GM23248 (cell line): ENCODE measurements at regions not wholly inside any gene's neighbourhood (a gene's known extent, or its start where the extent isn't known, plus 50 kb on each side); places are given as distances from the start of the nearest gene placed in this dataset.

Experiments used
- DNase-seq: peaks from one replicate; pipeline ENCODE4 v3.0.0-alpha.2; 2015
- H2AFZ ChIP-seq: fragments of 200-600 bp; sonication (generic); 2 replicates; pipeline ENCODE4 v1.6.1; 2016; ENCODE audit warnings: antibody characterized with exemption
- H3F3A ChIP-seq: fragments of 200-600 bp; sonication (generic); 2 replicates; pipeline ENCODE4 v1.6.1; 2016; ENCODE audit warnings: mild to moderate bottlenecking, antibody characterized with exemption, mixed run types; ENCODE audit not compliant: insufficient read depth
- H3K27ac ChIP-seq: fragments of 200-600 bp; sonication (generic); 2 replicates; pipeline ENCODE4 v1.5.1; 2016; ENCODE audit warnings: mild to moderate bottlenecking
- H3K27me3 ChIP-seq: fragments of 200-600 bp; sonication (generic); replicated peaks from 2 replicates; pipeline ENCODE4 v1.6.1; 2016; ENCODE audit warnings: mild to moderate bottlenecking; ENCODE audit not compliant: insufficient read depth
- H3K36me3 ChIP-seq: fragments of 200-600 bp; sonication (generic); 2 replicates; pipeline ENCODE4 v1.6.1; 2016; ENCODE audit warnings: low read depth, mild to moderate bottlenecking
- H3K4me1 ChIP-seq: fragments of 200-600 bp; sonication (generic); 2 replicates; pipeline ENCODE4 v1.6.1; 2016; ENCODE audit warnings: mild to moderate bottlenecking; ENCODE audit not compliant: insufficient read depth
- H3K4me2 ChIP-seq: fragments of 200-600 bp; sonication (generic); one replicate; pipeline ENCODE4 v1.6.1; 2016; ENCODE audit warnings: mild to moderate bottlenecking; ENCODE audit not compliant: unreplicated experiment
- H3K4me3 ChIP-seq: fragments of 200-600 bp; sonication (generic); 2 replicates; pipeline ENCODE4 v1.5.1; 2016; ENCODE audit warnings: mild to moderate bottlenecking
- H3K79me2 ChIP-seq: fragments of 200-600 bp; sonication (generic); 2 replicates; pipeline ENCODE4 v1.6.1; 2016; ENCODE audit warnings: mild to moderate bottlenecking; ENCODE audit not compliant: insufficient read depth
- H3K9ac ChIP-seq: fragments of 200-600 bp; sonication (generic); 2 replicates; pipeline ENCODE4 v1.6.1; 2016; ENCODE audit warnings: mild to moderate bottlenecking
- H3K9me2 ChIP-seq: fragments of 200-600 bp; sonication (generic); 2 replicates; pipeline ENCODE4 v1.6.1; 2016; ENCODE audit warnings: mixed run types, mild to moderate bottlenecking, moderate library complexity; ENCODE audit not compliant: insufficient read depth
- H3K9me3 ChIP-seq: fragments of 200-600 bp; sonication (generic); one replicate; pipeline ENCODE4 v1.6.1; 2017; ENCODE audit warnings: low read depth
- H4K20me1 ChIP-seq: fragments of 200-600 bp; sonication (generic); 2 replicates; pipeline ENCODE4 v1.6.0; 2016; ENCODE audit not compliant: insufficient read depth
- EZH2 ChIP-seq: fragments of 200-600 bp; sonication (generic); IDR thresholded peaks from 2 replicates; pipeline ENCODE4 v1.6.1; 2018; ENCODE audit warnings: antibody characterized with exemption, mild to moderate bottlenecking; ENCODE audit not compliant: insufficient read depth, poor library complexity, severe bottlenecking
- EZH2phosphoT487 ChIP-seq: fragments of 200-600 bp; sonication (generic); IDR thresholded peaks from 2 replicates; pipeline ENCODE4 v1.6.1; 2018; ENCODE audit warnings: antibody characterized with exemption, moderate library complexity, mild to moderate bottlenecking, low read depth; ENCODE audit not compliant: insufficient read depth
- WGBS, 2 experiments: methylation state at CpG; one replicate each; pipeline ENCODE4 v1.1.6; 2015 to 2017; ENCODE audit warnings: low lambda C conversion rate in 2 of 2, low coverage in 1 of 2; ENCODE audit errors: missing lambda C conversion rate in 2 of 2; 5-methylcytosine and 5-hydroxymethylcytosine counted together
- in situ Hi-C: fragments of 300-500 bp; cut with MboI; formaldehyde crosslinking; loops from 2 replicates; pipeline ENCODE4 v1.15.0; 2020

DNA sequence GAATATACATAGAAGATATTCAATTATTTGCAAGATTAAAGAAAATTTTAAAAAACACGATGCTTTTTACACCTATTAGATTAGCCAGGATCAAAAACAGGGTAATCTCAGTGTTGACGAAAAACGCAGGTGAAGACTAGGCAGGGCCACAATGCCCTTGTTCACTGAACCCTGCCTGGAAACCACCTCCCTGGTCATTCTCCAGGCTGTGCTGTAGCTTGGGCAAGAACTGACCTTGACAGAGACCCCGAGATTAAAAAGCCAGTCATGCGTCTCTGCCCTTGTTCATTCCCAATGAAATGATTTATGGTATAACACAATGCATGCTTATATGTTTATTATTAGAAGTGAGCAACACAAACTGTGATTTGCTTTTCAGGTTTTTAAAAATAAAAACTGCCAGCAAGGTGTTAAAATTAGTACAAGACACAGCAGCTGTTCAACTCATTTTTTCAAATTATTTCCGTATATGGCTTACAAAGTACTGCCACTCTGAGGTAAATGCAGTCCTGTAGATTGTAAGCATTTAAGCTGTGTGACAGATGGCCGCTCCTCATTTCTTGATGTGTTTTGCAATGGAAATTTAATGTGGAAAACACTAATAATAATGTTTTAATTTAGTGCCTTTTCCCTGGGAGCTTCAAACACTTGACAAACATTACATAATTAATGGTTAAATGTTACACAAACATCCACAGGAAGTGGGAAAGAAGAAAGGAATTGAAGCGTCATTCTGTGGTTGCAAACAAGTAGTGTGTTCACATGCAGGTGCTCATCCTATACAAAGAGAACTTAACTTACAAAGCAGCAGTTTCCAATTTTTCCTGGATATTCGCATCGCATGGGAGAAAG, 200.2 kb downstream of the VCY1B start:
- DNase-seq: no peak
- 21 to 26% methylated on average over 10 of the region's 10 CpGs for WGBS, 2 experiments
- H3K4me3 ChIP-seq: no peak overlapping the region
- no peaks in the 10 kb centered on the region for H3K79me2 ChIP-seq
- no peaks in the 10 kb centered on the region for H4K20me1 ChIP-seq
- no peaks in the 10 kb centered on the region for H3F3A ChIP-seq
- no peak overlapping the region for H3K27ac ChIP-seq
- H3K4me2 ChIP-seq: no peak overlapping the region
- H3K4me1 ChIP-seq: no peaks in the 10 kb centered on the region
- H3K9me2 ChIP-seq: no peaks in the 10 kb centered on the region
- TF ChIP-seq EZH2 (no peak), EZH2phosphoT487 (no peak)
- in situ Hi-C loops: no loop called here
- no peak overlapping the region for H2AFZ ChIP-seq
- no peaks in the 10 kb centered on the region for H3K27me3 ChIP-seq
- no peaks in the 10 kb centered on the region for H3K36me3 ChIP-seq
- no peaks in the 10 kb centered on the region for H3K9me3 ChIP-seq
- H3K9ac ChIP-seq: no peak overlapping the region

DNA sequence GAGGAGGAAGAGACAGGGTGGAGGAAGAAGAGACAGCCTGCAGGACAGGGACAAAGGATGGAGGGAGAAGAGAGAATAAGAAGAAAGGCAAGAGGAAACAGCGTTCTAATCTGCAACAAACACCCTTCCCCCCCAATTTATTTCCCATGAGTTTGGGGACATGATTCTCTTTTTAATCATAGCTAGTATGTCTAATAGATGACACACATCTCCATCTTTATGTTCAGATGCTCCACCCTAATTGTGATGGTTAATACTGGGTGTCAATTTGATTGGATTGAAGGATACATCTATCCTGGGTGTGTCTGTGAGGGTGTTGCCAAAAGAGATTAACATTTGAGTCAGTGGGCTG, 200.8 kb downstream of the VCY1B start:
- in situ Hi-C loops: no loop called here
- Histone ChIP-seq H3K4me2 (no peak overlapping the region), H3K9ac (no peak overlapping the region), H3K9me2 (no peaks in the 10 kb centered on the region), H3K9me3 (no peaks in the 10 kb centered on the region), H3K79me2 (no peaks in the 10 kb centered on the region), H3K4me1 (no peaks in the 10 kb centered on the region), H2AFZ (no peak overlapping the region), H3K27ac (no peak overlapping the region), H4K20me1 (no peaks in the 10 kb centered on the region), H3K36me3 (no peaks in the 10 kb centered on the region), H3F3A (no peaks in the 10 kb centered on the region), H3K4me3 (no peak overlapping the region), H3K27me3 (no peaks in the 10 kb centered on the region)
- 30% methylated on average over 1 of the region's 1 CpG; no CpG with 5 or more reads in 1 of the 2 experiments for WGBS, 2 experiments
- TF ChIP-seq EZH2phosphoT487: no peak
- TF ChIP-seq EZH2: no peak
- DNase-seq: no peak

DNA sequence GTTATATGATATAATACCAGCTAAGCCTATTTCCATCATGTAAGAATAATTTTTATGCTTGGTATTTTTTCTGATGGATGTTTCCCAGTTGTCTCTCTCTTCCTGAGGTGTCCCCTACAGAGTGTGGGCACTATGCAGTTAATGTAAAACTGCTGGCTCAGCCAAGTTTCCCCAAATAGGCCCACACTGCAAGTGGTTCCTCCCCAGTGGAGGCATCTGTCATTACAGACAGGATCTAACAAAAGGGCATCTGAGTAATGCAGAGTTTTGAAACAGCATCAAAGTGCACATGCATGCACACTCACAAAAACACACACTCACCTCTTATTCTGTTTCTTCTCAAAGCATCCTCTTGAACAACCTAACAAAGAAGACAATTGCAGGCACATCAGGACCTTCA, 221.0 kb downstream of the VCY1B start:
- no peaks in the 10 kb centered on the region for H4K20me1 ChIP-seq
- in situ Hi-C loops: loop anchor here (25.0 kb wide), 1 partner anchor 90 kb away; no protein-coding TSS in a partner anchor
- no peak overlapping the region for H3K9ac ChIP-seq
- H3K79me2 ChIP-seq: no peaks in the 10 kb centered on the region
- no peak for DNase-seq
- no peaks in the 10 kb centered on the region for H3K4me1 ChIP-seq
- TF ChIP-seq EZH2phosphoT487 (no peak), EZH2 (no peak)
- no peak overlapping the region for H3K27ac ChIP-seq
- no peaks in the 10 kb centered on the region for H3K36me3 ChIP-seq
- H3K4me3 ChIP-seq: no peak overlapping the region
- H3K4me2 ChIP-seq: no peak overlapping the region
- no peaks in the 10 kb centered on the region for H3K27me3 ChIP-seq
- H3F3A ChIP-seq: no peaks in the 10 kb centered on the region
- H3K9me2 ChIP-seq: no peaks in the 10 kb centered on the region
- H2AFZ ChIP-seq: no peak overlapping the region
- H3K9me3 ChIP-seq: no peaks in the 10 kb centered on the region

DNA sequence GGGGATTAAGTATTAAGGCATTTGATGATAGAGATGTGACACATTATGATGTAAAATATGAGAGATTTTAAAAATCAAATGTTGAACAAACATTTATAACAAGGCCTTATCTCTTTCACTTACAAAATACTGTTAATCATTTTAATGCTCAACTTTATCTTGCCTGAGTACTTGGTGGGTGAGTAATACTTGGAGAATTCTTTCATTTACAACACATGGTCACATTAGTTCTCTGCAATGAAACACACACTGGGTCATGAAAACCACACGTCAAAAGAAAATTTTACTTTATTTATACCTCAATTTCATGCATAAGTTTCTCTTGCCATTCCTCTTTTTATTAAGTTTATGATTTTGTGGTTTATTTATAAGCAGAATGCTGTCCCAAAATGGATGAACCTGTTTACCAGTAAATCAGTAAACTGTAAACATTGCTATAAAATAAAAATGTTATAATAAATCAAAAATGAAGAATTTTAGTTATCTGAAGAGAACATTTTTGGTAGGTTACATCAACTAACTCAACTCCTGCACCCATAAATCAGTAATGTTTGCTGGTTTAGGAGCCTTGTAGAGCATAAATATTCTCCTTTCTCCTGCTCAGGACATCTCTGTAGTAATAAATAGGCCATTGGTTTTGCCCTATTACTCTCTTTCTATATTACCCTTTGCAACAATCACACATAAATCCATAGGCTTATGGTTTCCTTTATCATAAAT, 233.5 kb upstream of the NLGN4Y start:
- Histone ChIP-seq H4K20me1 (no peaks in the 10 kb centered on the region), H3K79me2 (no peaks in the 10 kb centered on the region), H3K4me2 (no peak overlapping the region), H3K27me3 (no peaks in the 10 kb centered on the region), H3K9me3 (no peaks in the 10 kb centered on the region), H2AFZ (no peak overlapping the region), H3K9me2 (no peaks in the 10 kb centered on the region), H3K9ac (no peak overlapping the region), H3K4me1 (no peaks in the 10 kb centered on the region), H3F3A (no peaks in the 10 kb centered on the region), H3K27ac (no peak overlapping the region), H3K4me3 (no peak overlapping the region), H3K36me3 (no peaks in the 10 kb centered on the region)
- peak; percentile 6 for DNase-seq
- no peak for TF ChIP-seq EZH2phosphoT487
- TF ChIP-seq EZH2: no peak
- in situ Hi-C loops: loop anchor here (25.0 kb wide), 1 partner anchor 104 kb away; no protein-coding TSS in a partner anchor
- WGBS, 2 experiments: 11 to 18% methylated on average over 1 of the region's 1 CpG
